ENCODE measurements at regions not wholly inside any gene's neighbourhood (a gene's known extent, or its start where the extent isn't known, plus 50 kb on each side); places are given as distances from the start of the nearest gene placed in this dataset.

- TF ChIP-seq CTCF (IDR thresholded peaks at IDR 0.05) = no peak
- TF ChIP-seq POLR2A (IDR thresholded peaks at IDR 0.05) = no peak
Observed at GRCh38 chr10:131574707-131575430, 263.3 kb upstream of the TCERG1L start.

Data from testis (tissue), 2 donors.